HG02610 (cell line): ENCODE measurements at regions not wholly inside any gene's neighbourhood (a gene's known extent, or its start where the extent isn't known, plus 50 kb on each side); places are given as distances from the start of the nearest gene placed in this dataset.
"Not testable (repeated sequence)": the region's sequence is repeated elsewhere in the genome, so short reads cannot be mapped to it uniquely, and the experiment has no call there.

ENCODE experiments used
- ATAC-seq: cut with Tn5 transposase; IDR thresholded peaks from one replicate; pipeline ENCODE4 v1.9.1; 2021; ENCODE audit warnings: mild to moderate bottlenecking, moderate library complexity; ENCODE audit not compliant: unreplicated experiment

DNA sequence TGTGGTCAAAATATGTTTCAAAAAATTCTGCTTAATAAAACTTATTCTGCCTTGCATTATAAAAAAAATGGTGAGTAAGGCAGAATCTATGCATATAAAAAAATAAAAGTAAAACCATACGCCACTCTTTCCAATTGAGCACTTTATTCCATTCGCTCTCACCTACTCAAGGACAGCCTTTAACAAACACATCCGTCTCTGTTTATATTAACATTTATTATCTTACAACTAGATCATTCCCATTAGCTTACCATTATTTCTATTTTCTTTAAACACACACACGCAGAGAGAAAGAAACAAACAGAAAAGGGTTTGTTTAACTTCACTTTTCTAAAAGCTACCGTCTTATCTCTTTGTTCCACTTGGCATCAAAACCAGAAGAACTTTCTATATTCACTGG lies 598.9 kb upstream of the CHRM3 start:
- ATAC-seq: no peak

DNA sequence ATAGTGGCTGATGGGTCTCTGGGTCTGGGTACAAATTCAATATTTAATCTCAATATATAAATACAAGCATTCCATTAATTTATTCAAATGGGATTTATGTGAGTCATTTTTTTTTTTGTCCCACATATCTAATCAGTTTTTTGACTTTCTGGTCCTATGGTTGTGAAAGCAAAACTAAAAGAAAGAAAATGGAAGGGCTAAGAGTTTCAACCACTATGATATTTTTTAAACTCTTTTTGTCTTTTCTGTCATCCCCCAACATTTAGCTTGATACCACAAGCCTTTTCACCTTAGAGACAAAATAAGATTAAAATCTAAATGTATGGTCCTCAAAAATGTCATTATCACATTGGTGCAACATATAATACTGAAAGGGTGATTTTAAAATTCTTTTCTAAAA lies 602.7 kb upstream of the CHRM3 start:
- no peak for ATAC-seq

DNA sequence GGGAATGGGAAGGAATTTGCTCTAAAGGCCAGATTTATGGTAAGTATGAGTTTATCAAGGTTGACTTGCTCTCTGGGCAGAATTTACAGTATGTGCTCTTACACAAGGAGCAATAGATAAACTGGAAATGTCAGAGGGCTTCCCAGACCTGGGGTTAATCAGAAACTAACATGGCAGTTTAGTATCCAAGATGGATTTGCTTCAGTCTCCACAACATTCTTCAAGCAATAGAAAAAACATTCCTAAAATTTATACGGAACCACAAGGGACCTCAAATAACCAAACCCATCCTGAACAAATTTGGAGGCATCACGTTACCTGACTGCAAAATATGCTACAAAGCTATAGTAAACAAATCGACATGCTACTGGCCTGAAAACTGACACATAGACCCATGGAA lies 606.7 kb upstream of the CHRM3 start:
- ATAC-seq: no peak

DNA sequence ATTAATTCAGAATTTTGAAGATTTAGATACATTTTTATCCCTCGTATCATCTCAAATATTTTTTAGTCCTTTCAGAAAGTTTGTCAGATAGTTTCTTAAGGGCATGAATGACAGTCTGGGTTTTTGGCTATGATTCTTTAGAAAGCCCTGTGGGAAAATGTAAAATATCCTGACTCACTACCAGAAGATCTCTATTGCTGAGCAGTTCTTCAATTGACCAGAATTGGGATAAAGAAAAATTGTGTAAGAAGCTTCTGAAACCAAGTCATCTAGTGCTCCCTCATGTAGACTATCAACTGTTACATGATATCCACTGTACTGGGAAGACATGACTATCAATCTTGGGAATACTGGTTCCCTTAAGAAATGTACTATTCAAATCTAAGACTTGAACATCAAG lies 608.3 kb upstream of the CHRM3 start:
- ATAC-seq: no peak

DNA sequence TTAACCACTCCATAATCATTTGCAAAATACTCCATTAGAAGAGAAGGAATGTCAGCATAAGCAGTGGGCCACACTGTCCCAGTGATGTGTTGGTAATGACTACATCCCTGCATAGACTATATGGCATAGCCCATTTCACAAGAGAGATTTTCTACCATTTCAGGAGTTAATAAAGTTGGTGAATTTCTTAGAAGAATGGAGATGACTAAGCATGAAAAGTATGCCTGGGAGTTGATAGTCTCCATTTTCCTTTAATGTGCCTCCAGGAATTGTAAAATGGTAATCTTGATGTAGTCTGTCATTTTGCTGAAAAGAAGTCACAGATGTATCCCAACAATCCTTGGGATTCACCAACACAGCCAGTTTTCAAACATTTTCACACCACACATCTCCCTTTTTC lies 608.8 kb upstream of the CHRM3 start:
- no peak for ATAC-seq

DNA sequence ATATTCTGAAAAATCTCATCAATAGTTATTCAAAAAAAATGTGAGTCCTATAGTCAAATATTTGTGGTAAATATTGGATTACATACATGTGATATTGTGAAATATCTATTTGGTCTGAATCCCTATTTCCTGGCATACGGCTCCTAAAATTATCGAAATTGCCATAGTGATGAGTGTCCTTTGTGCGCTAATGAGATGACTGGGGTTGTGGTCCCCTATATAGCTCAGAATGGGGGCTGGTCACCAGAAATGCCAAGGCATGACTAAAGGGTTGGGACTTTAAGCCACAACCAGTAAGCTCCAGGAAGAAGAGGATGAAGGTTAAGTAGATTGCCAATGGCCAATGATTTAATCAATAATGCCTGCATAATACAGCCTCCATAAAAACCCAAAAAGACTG lies 610.2 kb upstream of the CHRM3 start:
- no peak for ATAC-seq

DNA sequence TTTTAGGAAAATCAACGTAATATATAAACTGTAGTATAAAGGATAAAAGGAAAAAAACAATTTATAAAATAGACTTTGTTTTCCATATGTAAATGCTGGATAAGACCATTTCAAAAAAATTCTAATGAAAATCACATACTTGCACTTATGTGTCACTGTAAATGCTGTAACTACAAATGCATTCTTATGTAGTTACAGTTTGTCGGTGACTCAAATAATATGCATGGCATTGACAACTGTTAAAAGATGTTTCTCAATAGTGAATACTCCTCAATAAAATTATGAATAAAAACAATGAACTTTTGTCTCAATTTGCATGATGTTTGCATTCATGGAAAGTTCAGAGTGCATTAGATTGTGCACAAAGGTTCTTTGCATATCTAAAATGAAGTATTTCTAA lies 614.0 kb upstream of the CHRM3 start:
- ATAC-seq: no peak

DNA sequence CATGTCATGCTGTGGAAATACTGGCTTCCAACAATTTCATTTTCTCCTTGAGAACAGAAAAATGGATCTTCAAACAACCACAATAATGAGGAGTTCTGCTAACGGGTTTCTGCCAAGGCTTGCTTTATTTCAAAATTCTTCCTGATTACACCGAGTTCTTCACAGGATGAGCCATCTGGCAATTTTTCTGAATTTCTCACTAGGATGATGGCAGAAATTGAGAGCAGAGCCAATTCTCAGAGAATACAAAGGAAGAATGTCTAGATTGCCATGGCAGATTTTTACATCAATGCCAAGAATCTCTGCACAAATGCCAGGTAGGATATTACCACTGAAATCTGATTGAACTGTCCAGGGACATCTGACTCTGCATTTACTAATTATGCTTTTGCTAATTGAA lies 619.0 kb upstream of the CHRM3 start:
- ATAC-seq: no peak

DNA sequence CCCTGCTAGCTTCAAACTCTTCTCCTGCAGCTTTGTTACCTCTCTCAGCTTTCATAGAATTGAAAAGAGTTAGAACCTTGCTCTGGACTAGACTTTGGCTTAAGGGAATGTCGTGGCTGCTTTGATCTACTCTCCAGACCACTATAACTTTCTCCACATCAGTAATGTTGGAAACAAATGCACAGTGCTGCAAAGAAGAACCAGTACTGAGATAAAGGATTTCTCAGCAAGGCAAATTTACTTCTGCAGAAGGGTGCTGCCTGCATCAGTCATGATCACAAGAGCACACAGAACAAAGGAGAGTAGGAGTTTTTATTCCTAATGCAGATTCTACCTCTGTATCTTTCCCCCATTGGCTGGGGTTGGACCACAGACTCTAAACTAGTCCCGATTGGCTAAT lies 621.6 kb upstream of the CHRM3 start:
- ATAC-seq: no peak

DNA sequence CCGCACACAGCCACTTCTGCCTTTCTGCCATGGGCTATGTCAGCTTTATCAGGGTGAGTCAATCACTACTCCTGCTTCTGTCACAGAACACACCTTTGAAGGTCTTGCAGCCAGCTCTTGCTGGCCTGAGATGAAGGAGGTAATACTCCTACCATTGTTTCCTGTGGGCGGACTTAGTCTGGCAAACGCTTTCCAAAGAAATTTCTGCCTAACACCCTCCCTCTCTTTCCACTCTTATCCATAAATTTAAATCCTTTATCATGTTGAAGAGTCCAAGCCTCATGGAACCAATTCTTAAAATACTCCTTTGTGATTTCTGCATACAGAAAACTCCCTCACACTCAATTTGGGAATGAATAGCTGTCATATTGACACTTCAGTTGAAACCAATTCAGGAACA lies 633.1 kb upstream of the CHRM3 start:
- no peak for ATAC-seq

DNA sequence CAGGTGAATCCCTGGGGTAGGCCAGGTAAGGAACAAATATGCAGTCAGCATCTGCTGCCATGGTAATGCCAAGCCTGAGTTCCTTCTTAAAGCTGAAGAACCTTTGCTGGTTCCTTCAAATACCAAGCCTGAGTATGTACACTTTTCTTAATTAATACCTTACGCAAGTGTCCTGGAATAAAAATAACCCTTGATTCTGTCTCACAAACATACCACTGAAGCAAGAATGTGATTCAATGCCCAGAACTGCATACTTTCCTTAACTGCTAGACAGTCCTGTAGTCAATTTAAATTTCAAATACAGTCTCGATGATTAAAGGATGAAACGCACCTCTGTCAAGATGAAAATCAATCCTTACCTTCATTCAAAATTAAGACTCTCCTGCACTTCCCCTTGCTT lies 634.0 kb upstream of the CHRM3 start:
- ATAC-seq: no peak

DNA sequence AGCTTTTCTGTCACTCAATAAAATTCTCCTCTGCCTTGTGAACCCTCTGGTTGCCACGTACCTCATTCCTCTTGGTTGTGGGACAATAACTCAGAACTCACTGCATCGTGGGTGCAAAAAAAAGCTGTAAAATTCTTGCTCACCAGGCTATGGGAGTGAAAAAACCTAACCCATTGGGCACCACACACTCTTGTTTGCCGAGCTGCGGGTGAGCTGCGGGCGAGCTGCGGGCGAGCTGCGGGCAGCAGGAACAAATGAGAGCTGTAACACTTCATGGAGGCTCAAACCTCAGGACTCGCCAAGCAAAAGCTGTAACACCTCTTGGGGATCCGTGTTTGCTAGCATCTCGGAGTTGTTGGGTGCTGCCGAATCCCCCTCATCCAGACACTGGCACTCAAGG lies 641.3 kb upstream of the CHRM3 start:
- ATAC-seq: no peak

DNA sequence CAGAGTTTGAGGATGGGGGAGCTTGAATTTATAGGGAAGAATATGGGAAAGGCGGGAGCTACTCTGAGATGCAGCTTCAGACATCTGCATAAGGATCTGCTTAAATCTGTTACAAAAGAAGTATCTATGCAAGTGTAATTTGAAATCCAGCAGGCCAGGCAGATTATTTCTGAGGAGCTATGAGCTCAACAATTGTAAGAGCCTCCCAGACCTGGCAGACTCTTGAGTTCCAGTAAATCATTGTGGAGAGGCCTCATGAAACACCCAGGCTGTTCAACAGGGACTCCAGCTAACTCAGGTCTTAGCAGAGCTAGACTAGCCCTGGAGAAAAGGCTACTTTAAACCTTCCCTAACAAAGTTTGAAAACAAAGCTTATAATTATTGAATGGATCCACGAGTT lies 647.5 kb upstream of the CHRM3 start:
- no peak for ATAC-seq

DNA sequence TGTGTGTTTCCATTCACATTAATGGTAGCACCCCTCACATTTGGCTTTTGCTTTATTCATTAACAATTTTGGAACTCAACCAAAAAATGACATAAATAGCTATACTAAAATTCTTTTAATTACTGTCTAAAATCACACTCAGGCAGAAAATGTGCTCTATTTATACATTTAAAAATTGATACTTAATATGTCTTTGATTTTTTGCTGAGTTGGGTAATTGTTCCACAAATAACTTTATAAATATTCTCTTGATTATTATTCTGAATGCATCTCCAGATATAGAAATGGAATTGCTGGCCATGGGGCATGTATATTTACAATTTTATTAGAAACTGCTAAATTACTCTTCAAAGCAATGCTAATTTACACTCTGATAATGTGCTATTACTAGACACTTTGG lies 658.7 kb upstream of the CHRM3 start:
- ATAC-seq: no peak

DNA sequence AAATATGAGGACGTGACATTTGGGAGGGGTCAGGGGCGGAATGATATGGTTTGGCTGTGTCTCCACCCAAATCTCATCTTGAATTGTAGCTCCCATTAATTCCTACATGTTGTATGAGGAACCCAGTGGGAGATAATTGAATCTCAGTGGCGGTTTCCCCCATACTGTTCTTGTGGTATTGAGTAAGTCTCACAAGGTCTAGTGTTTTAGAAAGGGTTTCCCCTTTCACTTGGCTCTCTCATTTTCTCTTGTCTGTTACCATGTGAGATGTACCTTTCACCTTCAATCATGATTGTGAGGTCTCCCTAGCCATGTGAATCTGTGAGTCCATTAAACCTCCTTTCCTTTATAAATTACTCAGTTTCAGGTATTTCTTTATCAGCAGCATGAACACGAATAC lies 663.6 kb upstream of the CHRM3 start:
- no peak for ATAC-seq

DNA sequence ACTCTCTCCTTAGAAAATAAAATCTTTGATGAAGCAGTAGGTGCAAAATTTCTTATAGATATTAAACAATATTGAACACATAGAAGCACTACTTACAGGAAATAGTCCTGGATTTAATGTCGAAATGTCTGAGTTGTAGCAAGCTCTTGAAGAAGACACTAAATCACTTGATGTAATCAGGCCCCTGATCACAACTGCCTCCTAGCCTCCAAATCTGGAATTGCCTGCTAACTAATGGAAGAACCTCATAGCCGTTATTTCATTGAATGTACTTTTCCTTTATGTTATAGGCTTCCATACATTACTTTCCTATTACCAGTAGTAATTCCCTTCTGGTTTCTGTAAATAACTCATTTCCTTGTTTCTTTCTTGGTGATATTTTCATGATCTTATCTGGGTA lies 675.7 kb upstream of the CHRM3 start:
- no peak for ATAC-seq

DNA sequence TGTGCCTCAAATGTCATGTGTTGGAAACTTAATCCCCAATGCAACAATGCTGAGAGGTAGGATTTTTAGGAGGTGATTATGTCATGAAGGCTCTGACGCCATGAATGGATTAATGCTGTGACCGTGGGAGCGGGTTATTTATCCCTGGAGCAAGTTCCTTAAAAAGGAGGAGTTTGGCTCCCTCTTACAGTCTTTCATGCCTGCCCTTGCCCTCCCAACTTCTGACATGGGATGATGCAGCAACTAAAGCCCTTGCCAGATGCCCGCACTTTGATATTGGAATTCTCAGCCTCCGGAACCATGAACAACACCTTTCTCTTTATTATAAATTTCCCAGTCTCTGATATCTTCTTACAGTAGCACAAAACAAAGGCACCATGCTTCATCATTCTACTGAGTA lies 685.3 kb upstream of the CHRM3 start:
- no peak for ATAC-seq

DNA sequence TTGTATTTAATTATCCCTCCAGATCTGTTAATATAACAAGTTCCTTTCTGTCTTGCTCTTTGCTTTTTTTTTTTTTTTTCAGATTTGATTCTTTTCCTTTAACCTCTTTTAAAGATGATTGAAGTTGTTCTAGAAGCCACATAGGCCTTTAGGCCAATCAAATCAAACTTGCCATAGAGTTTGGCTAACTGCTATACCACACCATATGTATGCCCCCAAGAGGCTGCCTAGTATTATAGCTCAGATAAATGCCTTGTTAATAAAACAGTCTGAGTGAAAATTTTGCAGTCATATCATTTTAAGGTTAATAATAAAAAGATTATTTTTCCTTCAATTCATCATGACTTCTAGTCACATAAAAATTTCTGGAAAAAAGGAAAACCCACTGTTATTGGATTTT lies 696.0 kb upstream of the CHRM3 start:
- no peak for ATAC-seq

DNA sequence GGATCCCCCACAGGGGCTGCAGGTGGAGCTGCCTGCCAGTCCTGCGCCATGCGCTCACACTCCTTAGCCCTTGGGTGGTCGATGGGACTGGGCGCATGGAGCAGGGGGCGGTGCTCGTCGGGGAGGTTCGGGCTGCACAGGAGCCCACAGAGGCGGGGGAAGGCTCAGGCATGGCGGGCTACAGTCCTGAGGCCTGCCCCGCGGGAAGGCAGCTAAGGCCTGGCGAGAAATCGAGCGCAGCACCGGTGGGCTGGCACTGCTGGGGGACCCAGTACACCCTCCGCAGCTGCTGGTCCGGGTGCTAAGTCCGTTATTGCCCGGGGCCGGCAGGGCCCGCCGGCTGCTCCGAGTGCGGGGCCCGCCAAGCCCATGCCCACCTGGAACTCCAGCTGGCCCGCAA lies 701.8 kb upstream of the CHRM3 start:
- ATAC-seq: not testable (repeated sequence)

DNA sequence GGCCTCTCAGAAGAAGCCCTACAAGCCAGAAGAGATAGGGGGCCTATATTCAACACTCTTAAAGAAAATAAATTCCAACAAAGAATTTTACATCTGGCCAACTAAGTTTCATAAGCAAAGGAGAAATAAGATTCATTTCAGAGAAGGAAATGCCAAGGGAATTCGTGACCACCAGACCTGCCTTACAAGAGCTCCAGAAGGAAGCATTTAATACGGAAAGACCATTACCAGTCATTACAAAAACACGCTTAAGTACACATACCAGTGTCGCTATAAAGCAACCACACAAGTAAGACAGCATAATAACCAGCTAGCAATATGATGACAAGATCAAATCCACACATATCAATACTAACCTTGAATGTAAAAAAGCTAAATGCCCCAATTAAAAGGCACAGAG lies 704.9 kb upstream of the CHRM3 start:
- no peak for ATAC-seq

DNA sequence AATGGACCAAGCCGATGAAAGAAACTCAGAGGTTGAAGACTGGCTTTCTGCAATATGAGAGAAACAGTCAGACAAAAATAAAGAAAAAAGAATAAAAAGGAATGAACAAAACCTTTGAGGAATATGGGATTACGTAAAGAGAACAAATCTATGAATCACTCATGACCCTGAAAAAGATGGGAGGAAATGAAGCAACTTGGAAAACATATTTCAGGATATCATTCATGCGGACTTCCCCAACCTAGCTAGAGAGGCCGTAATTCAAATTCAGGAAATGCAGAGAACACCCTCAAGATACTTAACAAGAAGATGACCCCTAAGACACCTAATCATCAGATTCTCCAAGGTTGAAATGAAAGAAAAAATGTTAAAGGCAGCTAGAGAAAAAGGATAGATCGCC lies 705.3 kb upstream of the CHRM3 start:
- no peak for ATAC-seq

DNA sequence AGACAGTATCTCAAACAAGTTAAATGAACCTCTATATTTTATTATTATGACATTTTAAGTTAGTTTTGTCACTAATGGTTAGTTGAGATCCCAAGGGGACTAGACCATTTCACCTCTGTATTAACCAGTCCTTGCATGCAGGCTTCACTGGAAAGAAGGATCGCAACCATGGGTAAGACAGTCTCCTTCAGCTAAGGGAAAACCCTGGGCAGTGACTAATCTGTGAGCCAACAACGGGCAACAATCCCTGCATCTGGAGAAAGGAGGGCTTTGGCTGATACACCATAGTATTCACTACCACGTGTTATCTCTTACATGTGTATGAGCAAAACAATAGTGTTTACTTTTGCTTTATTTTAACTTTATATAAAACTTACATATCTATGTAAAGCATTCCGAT lies 708.8 kb upstream of the CHRM3 start:
- no peak for ATAC-seq

DNA sequence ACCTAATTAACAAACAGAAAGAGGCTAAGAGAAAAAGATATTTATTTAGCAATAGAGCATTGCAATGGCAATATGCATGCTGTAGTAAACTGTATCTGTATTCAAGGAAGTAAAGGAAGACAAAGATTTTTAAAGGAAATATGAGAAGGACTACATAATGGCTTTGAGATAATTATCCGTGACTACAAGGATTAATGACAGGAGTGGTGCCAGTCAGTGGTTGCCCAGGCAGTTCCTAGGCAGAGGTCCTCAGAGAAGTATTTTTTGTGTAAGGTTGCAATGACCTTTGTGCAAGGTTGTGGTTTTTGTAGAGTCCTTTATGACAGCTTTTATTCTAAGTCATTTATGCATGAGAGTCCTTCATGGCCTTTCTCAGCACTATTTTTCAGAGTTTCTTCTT lies 711.1 kb upstream of the CHRM3 start:
- no peak for ATAC-seq

DNA sequence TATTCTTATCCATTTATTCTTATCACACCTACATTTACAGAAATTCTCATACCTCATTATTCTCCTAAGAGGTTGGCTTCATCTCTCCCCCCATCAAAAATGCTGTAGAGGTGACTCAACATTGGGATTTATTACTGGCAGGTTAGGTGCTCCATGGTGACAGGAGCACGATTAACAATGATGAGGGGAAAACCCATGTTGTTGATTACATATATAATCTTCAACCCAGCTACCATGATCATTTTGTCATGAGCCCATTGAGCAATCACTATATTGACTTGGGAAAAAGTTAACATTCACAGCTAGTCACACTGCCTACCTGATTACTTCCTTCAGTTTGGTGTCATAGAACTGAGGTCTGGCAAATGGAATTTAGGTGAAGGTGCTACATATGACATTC lies 712.1 kb upstream of the CHRM3 start:
- ATAC-seq: no peak
